OCI-LY7 (cell line): ENCODE measurements at regions not wholly inside any gene's neighbourhood (a gene's known extent, or its start where the extent isn't known, plus 50 kb on each side); places are given as distances from the start of the nearest gene placed in this dataset.

Source experiments
- BruUV-seq: library from RNA; stranded (reverse); fragments of 400-500 nt; replicated peaks from 2 replicates; lab custom pipeline; 2021; lab: Mats Ljungman, UMichigan
- CTCF ChIA-PET: fragments of 300-600 bp; sonication (Branson Sonifier 250); formaldehyde crosslinking; loops from one replicate; lab custom pipeline; 2022; ENCODE audit warnings: antibody characterized with exemption; ENCODE audit not compliant: unreplicated experiment; lab: Charles Lee
- POLR2A ChIA-PET: fragments of 300-600 bp; sonication (Branson Sonifier 250); formaldehyde crosslinking; loops from one replicate; lab custom pipeline; 2022; ENCODE audit warnings: antibody characterized with exemption; lab: Charles Lee
- DNase-seq: peaks from one replicate; pipeline ENCODE4 v3.0.0-alpha.2; 2015; ENCODE audit warnings: low spot score
- H2AFZ ChIP-seq: fragments of 200-600 bp; sonication (generic), shearing (Covaris generic); 2 replicates; pipeline ENCODE4 v1.6.1; 2014; ENCODE audit warnings: mild to moderate bottlenecking, antibody characterized with exemption, low read length, moderate library complexity
- H3K27ac ChIP-seq: fragments of 200-600 bp; sonication (generic); 2 replicates; pipeline ENCODE4 v1.5.1; 2014; ENCODE audit warnings: mixed run types, low read depth, mild to moderate bottlenecking, moderate library complexity, low read length, inconsistent platforms; ENCODE audit not compliant: poor library complexity, severe bottlenecking
- H3K36me3 ChIP-seq: fragments of 200-600 bp; sonication (generic); 2 replicates; pipeline ENCODE4 v1.6.1; 2014; ENCODE audit warnings: mild to moderate bottlenecking, antibody characterized with exemption, low read length, moderate library complexity, mixed read lengths; ENCODE audit not compliant: insufficient read depth
- H3K4me1 ChIP-seq: fragments of 200-600 bp; sonication (generic); 2 replicates; pipeline ENCODE4 v1.5.1; 2014; ENCODE audit warnings: mild to moderate bottlenecking, low read length; ENCODE audit not compliant: insufficient read depth, poor library complexity, severe bottlenecking
- H3K4me2 ChIP-seq: fragments of 200-600 bp; sonication (generic); 2 replicates; pipeline ENCODE4 v1.6.1; 2014; ENCODE audit warnings: mild to moderate bottlenecking, low read length
- H3K4me3 ChIP-seq: fragments of 200-600 bp; sonication (generic); 2 replicates; pipeline ENCODE4 v1.5.1; 2014; ENCODE audit warnings: mild to moderate bottlenecking, low read depth, low read length; ENCODE audit not compliant: poor library complexity, severe bottlenecking
- H3K79me2 ChIP-seq: fragments of 200-600 bp; sonication (generic); 2 replicates; pipeline ENCODE4 v1.6.1; 2016; ENCODE audit warnings: low read depth, mild to moderate bottlenecking, low read length, moderate library complexity, mixed read lengths; ENCODE audit not compliant: insufficient read depth
- H3K9me2 ChIP-seq: fragments of 200-600 bp; sonication (generic); 2 replicates; pipeline ENCODE4 v1.6.1; 2016; ENCODE audit warnings: mild to moderate bottlenecking, low read length, mixed read lengths; ENCODE audit not compliant: insufficient read depth
- H3K9me3 ChIP-seq: fragments of 200-600 bp; sonication (generic); 2 replicates; pipeline ENCODE4 v1.6.1; 2014; ENCODE audit warnings: mild to moderate bottlenecking, mixed run types, low read length, mixed read lengths
- H4K20me1 ChIP-seq: fragments of 200-600 bp; sonication (generic); 2 replicates; pipeline ENCODE4 v1.6.1; 2014; ENCODE audit warnings: mild to moderate bottlenecking, antibody characterized with exemption, low read length, moderate library complexity, mixed read lengths; ENCODE audit not compliant: insufficient read depth
- CTCF ChIP-seq: fragments of 200-600 bp; sonication (generic); conservative IDR thresholded peaks from 2 replicates; pipeline ENCODE4 v1.5.1; 2014; ENCODE audit warnings: mild to moderate bottlenecking, antibody characterized with exemption, low read length, moderate library complexity, mixed read lengths
- EZH2phosphoT487 ChIP-seq: fragments of 200-600 bp; sonication (generic); IDR thresholded peaks from 2 replicates; pipeline ENCODE4 v1.6.1; 2018; ENCODE audit warnings: low read depth, borderline replicate concordance, mild to moderate bottlenecking, mixed run types, antibody characterized with exemption, low read length, moderate library complexity, mixed read lengths
- intact Hi-C: fragments of 100-400 bp; cut with micrococcal nuclease; formaldehyde crosslinking; loops from one replicate; pipeline ENCODE4 v1.10.0; 2022; ENCODE audit not compliant: unreplicated experiment

- POLR2A ChIA-PET: no interaction called here
- TF ChIP-seq CTCF (no peak), EZH2phosphoT487 (no peak)
- Histone ChIP-seq H3K79me2 (no peaks in the 10 kb centered on the region), H3K9me2 (no peaks in the 10 kb centered on the region), H3K4me1 (no peaks in the 10 kb centered on the region), H3K9me3 (no peaks in the 10 kb centered on the region), H2AFZ (no peak overlapping the region), H3K27ac (no peak overlapping the region), H3K4me2 (no peak overlapping the region), H4K20me1 (no peaks in the 10 kb centered on the region), H3K4me3 (no peak overlapping the region), H3K36me3 (no peaks in the 10 kb centered on the region)
- CTCF ChIA-PET: no interaction called here
- BruUV-seq: no TSS peak
- no peak for DNase-seq
- intact Hi-C loops: no loop called here
These were observed 556.5 kb downstream of the BMP2 start for GRCh38 chr20:7323957-7324356.

- ChIA-PET CTCF (no interaction called here), POLR2A (interaction anchor here (0.7 to 1.5 kb wide), 2 partner anchors 11 to 148 kb away, joined by 3 to 4 read pairs; no protein-coding TSS in a partner anchor)
- BruUV-seq: no TSS peak
These were observed 560.3 kb downstream of the BMP2 start for GRCh38 chr20:7327810-7328209.

GRCh38 chr20:7330850-7331249 lies 563.4 kb downstream of the BMP2 start:
- TF ChIP-seq CTCF (no peak), EZH2phosphoT487 (no peak)
- intact Hi-C loops: no loop called here
- ChIA-PET POLR2A (no interaction called here), CTCF (no interaction called here)
- H3K27ac ChIP-seq: no peak overlapping the region
- no peak overlapping the region for H3K4me2 ChIP-seq
- no peaks in the 10 kb centered on the region for H3K4me1 ChIP-seq
- H3K9me3 ChIP-seq: no peaks in the 10 kb centered on the region
- H3K79me2 ChIP-seq: no peaks in the 10 kb centered on the region
- no TSS peak for BruUV-seq
- H3K36me3 ChIP-seq: no peaks in the 10 kb centered on the region
- no peak overlapping the region for H2AFZ ChIP-seq
- no peak for DNase-seq
- H3K4me3 ChIP-seq: no peak overlapping the region
- H4K20me1 ChIP-seq: no peaks in the 10 kb centered on the region
- H3K9me2 ChIP-seq: no peaks in the 10 kb centered on the region

More at GRCh38 chr20:7327810-7328209, 560.3 kb downstream of the BMP2 start:
- DNase-seq: no peak
- no peaks in the 10 kb centered on the region for H3K4me1 ChIP-seq
- H3K36me3 ChIP-seq: no peaks in the 10 kb centered on the region
- no peak overlapping the region for H3K4me3 ChIP-seq
- no peaks in the 10 kb centered on the region for H4K20me1 ChIP-seq
- no peak overlapping the region for H2AFZ ChIP-seq
- no peaks in the 10 kb centered on the region for H3K9me2 ChIP-seq
- no peak for TF ChIP-seq CTCF
- TF ChIP-seq EZH2phosphoT487: no peak
- H3K9me3 ChIP-seq: no peaks in the 10 kb centered on the region
- H3K27ac ChIP-seq: no peak overlapping the region
- no peak overlapping the region for H3K4me2 ChIP-seq
- no peaks in the 10 kb centered on the region for H3K79me2 ChIP-seq
- intact Hi-C loops: no loop called here
